ENCODE measurements at regions not wholly inside any gene's neighbourhood (a gene's known extent, or its start where the extent isn't known, plus 50 kb on each side); places are given as distances from the start of the nearest gene placed in this dataset.
"Not testable (repeated sequence)": the region's sequence is repeated elsewhere in the genome, so short reads cannot be mapped to it uniquely, and the experiment has no call there.

DNA sequence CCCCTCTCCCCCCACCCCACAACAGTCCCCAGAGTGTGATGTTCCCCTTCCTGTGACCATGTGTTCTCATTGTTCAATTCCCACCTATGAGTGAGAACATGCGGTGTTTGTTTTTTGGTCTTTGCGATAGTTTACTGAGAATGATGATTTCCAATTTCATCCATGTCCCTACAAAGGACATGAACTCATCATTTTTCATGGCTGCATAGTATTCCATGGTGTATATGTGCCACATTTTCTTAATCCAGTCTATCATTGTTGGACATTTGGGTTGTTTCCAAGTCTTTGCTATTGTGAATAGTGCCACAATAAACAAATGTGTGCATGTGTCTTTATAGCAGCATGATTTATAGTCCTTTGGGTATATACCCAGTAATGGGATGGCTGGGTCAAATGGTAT, 411.0 kb upstream of the CHD1 start:
- not testable (repeated sequence) for H3K4me1 ChIP-seq (ENCODE audit: control insufficient read depth in 2 of 2, insufficient read depth in 2 of 2, low read length in 2 of 2); H3K9me3 ChIP-seq (ENCODE audit: control insufficient read depth in 2 of 2, low read length in 2 of 2); H3K27ac ChIP-seq (ENCODE audit: low read depth in 2 of 2, low read length in 2 of 2); H3K36me3 ChIP-seq (ENCODE audit: control insufficient read depth in 2 of 2, insufficient read depth in 2 of 2, low read length in 2 of 2); H3K4me3 ChIP-seq (ENCODE audit: low read length in 2 of 2); H3K9ac ChIP-seq (ENCODE audit: low read depth in 1 of 2, low read length in 2 of 2); H3K27me3 ChIP-seq (ENCODE audit: control insufficient read depth in 2 of 2, insufficient read depth in 2 of 2, low read length in 2 of 2)

DNA sequence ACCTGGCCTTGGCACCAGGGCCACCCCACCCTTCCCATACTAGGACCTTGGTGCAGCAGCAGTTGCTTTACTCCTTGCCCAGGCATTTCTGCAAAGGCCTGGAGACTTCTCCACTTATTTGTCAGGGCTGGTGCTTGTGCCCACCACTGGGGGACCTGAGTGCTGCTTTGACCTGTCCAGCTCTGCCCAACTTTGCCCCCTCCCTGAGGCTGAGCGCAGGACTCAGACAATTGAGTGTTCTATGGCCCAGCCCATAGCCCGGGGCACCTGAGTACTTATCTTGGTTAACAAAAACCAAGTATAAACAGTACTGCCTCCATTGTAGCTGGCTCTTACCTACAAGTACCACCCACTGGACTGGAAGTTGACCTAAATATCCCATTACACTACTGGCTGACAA, 406.1 kb upstream of the CHD1 start:
- Histone ChIP-seq H3K4me3 (ENCODE audit: low read length in 2 of 2) (no peak overlapping the region), H3K9me3 (ENCODE audit: control insufficient read depth in 2 of 2, low read length in 2 of 2) (no peaks in the 10 kb centered on the region), H3K4me1 (ENCODE audit: control insufficient read depth in 2 of 2, insufficient read depth in 2 of 2, low read length in 2 of 2) (no peaks in the 10 kb centered on the region), H3K36me3 (ENCODE audit: control insufficient read depth in 2 of 2, insufficient read depth in 2 of 2, low read length in 2 of 2) (no peaks in the 10 kb centered on the region), H3K27me3 (ENCODE audit: control insufficient read depth in 2 of 2, insufficient read depth in 2 of 2, low read length in 2 of 2) (no peaks in the 10 kb centered on the region), H3K27ac (ENCODE audit: low read depth in 2 of 2, low read length in 2 of 2) (no peak overlapping the region), H3K9ac (ENCODE audit: low read depth in 1 of 2, low read length in 2 of 2) (no peak overlapping the region)

DNA sequence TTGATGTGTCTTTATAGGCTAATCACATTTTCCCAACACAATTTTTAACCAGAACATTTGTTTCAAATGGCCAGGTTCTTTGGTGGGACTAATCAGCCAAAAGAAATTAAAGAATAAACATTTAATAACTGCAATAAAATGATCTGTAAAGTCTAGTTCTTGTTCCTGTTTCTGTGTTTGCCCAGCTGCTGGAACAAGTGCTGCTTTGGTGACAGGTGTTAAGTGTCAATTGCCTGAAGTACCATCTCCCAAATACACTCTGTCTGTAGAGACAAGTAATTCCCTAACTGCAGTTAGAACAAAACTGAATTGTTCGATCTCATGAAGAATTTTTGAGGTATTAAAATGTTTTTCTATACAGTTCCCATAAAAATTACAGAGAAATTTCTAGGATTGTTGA, 402.3 kb upstream of the CHD1 start:
- Histone ChIP-seq H3K4me3 (ENCODE audit: low read length in 2 of 2) (no peak overlapping the region), H3K9me3 (ENCODE audit: control insufficient read depth in 2 of 2, low read length in 2 of 2) (no peaks in the 10 kb centered on the region), H3K36me3 (ENCODE audit: control insufficient read depth in 2 of 2, insufficient read depth in 2 of 2, low read length in 2 of 2) (no peaks in the 10 kb centered on the region), H3K27me3 (ENCODE audit: control insufficient read depth in 2 of 2, insufficient read depth in 2 of 2, low read length in 2 of 2) (no peaks in the 10 kb centered on the region), H3K4me1 (ENCODE audit: control insufficient read depth in 2 of 2, insufficient read depth in 2 of 2, low read length in 2 of 2) (no peaks in the 10 kb centered on the region), H3K9ac (ENCODE audit: low read depth in 1 of 2, low read length in 2 of 2) (no peak overlapping the region), H3K27ac (ENCODE audit: low read depth in 2 of 2, low read length in 2 of 2) (no peak overlapping the region)

DNA sequence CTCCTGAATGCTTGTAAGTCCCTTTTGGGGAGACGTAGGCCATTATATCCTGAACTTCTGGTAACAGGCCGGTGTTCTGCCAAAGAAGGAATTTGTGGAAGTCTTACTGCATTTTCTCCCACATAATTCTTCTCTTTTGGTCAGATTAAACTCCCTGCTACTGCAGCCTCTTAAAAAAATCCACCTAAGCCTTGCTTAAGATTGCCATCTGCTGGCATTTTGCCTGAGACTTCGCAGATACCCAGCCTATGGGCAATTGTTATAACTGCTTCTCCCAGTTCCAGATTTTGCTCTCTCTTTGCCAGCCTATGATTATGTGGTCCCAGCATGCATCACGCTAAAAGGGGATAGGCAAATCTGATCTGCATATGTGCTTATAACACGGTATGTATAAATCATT, 391.6 kb upstream of the CHD1 start:
- no peak overlapping the region for H3K9ac ChIP-seq (ENCODE audit: low read depth in 1 of 2, low read length in 2 of 2)
- no peaks in the 10 kb centered on the region for H3K4me1 ChIP-seq (ENCODE audit: control insufficient read depth in 2 of 2, insufficient read depth in 2 of 2, low read length in 2 of 2)
- H3K4me3 ChIP-seq (ENCODE audit: low read length in 2 of 2) = no peak overlapping the region
- no peak overlapping the region for H3K27ac ChIP-seq (ENCODE audit: low read depth in 2 of 2, low read length in 2 of 2)
- no peaks in the 10 kb centered on the region for H3K9me3 ChIP-seq (ENCODE audit: control insufficient read depth in 2 of 2, low read length in 2 of 2)
- H3K27me3 ChIP-seq (ENCODE audit: control insufficient read depth in 2 of 2, insufficient read depth in 2 of 2, low read length in 2 of 2) = no peaks in the 10 kb centered on the region
- H3K36me3 ChIP-seq (ENCODE audit: control insufficient read depth in 2 of 2, insufficient read depth in 2 of 2, low read length in 2 of 2) = no peaks in the 10 kb centered on the region

DNA sequence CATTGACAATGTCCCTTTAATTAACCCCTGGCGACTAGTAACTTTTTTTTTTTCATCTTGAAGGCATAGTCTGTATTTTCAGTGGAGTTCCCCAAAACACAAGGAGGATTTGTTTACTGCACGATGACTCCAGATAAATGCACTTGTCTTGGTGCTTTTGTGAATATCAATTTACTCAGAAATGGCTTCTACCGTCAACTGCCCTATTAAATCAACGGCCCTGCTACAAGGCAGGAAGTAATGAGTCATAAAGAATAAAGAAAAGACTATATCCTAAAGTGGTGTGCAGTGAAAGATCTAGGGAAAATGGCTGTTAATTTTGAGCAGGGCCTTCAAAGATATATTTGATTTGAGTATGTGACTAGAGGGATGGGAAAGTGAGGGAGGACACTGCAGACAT, 388.3 kb upstream of the CHD1 start:
- no peak overlapping the region for H3K4me3 ChIP-seq (ENCODE audit: low read length in 2 of 2)
- H3K9ac ChIP-seq (ENCODE audit: low read depth in 1 of 2, low read length in 2 of 2) = no peak overlapping the region
- H3K27me3 ChIP-seq (ENCODE audit: control insufficient read depth in 2 of 2, insufficient read depth in 2 of 2, low read length in 2 of 2) = no peaks in the 10 kb centered on the region

DNA sequence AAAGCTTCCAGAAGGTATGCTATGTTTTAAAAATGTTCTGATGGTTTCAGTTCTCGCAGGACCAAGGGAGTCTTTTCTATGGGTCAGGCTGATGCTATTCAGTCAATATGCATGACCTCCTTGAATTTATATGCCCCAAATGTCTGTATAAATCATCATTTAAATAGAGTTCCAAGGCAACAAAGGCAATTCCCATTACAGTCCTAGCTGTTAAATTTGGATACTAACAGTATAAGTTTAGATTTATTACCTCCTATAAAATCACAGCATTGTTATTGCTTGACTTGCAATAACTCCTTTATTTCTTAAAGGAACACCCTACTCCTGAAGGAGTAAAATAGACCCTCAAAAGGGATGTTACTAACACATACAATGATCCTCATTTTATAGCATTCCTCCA, 387.7 kb upstream of the CHD1 start:
- H3K9me3 ChIP-seq (ENCODE audit: control insufficient read depth in 2 of 2, low read length in 2 of 2) = no peaks in the 10 kb centered on the region
- no peak overlapping the region for H3K4me3 ChIP-seq (ENCODE audit: low read length in 2 of 2)
- no peak overlapping the region for H3K9ac ChIP-seq (ENCODE audit: low read depth in 1 of 2, low read length in 2 of 2)
- H3K4me1 ChIP-seq (ENCODE audit: control insufficient read depth in 2 of 2, insufficient read depth in 2 of 2, low read length in 2 of 2) = no peaks in the 10 kb centered on the region
- no peaks in the 10 kb centered on the region for H3K27me3 ChIP-seq (ENCODE audit: control insufficient read depth in 2 of 2, insufficient read depth in 2 of 2, low read length in 2 of 2)
- H3K27ac ChIP-seq (ENCODE audit: low read depth in 2 of 2, low read length in 2 of 2) = no peak overlapping the region
- no peaks in the 10 kb centered on the region for H3K36me3 ChIP-seq (ENCODE audit: control insufficient read depth in 2 of 2, insufficient read depth in 2 of 2, low read length in 2 of 2)

More for the DNA sequence above, 388.3 kb upstream of the CHD1 start:
- Histone ChIP-seq H3K36me3 (ENCODE audit: control insufficient read depth in 2 of 2, insufficient read depth in 2 of 2, low read length in 2 of 2) (no peaks in the 10 kb centered on the region), H3K4me1 (ENCODE audit: control insufficient read depth in 2 of 2, insufficient read depth in 2 of 2, low read length in 2 of 2) (no peaks in the 10 kb centered on the region), H3K27ac (ENCODE audit: low read depth in 2 of 2, low read length in 2 of 2) (no peak overlapping the region), H3K9me3 (ENCODE audit: control insufficient read depth in 2 of 2, low read length in 2 of 2) (no peaks in the 10 kb centered on the region)

DNA sequence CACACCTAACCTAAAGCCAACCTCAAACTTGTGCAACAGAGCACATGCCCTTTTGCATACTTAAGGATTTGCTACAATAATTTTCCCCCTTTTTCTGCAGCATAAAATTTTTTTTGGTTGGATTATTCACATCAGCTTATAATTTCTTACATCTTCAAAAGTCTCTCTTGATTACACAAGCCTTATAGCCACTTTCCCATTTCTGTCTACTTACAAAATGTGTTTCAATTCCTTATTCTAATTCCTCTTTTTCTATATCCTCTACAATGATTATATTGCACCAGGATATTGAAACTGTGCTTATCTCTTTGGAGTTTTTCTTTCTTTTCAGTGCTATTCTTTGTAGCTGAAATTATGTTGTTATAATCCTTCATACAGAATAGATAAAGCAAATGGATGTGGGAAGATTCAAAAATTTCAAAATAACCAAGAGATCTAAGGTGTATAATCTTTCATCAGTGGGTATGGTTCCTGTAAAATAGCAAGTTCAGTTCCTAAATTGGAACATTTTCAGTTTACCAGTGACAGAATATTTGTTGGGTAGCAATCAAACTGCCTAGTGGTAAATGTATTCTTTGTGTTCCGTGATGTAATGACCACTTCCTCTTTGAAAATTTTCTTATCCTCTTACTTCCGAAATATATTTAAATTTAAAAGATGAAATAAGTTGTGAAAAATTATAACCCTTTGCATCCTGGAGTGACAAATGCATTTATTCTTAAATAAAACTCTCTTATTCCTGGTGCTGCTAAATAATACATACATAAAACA, 386.8 kb upstream of the CHD1 start:
- Histone ChIP-seq H3K4me1 (ENCODE audit: control insufficient read depth in 2 of 2, insufficient read depth in 2 of 2, low read length in 2 of 2) (no peaks in the 10 kb centered on the region), H3K9me3 (ENCODE audit: control insufficient read depth in 2 of 2, low read length in 2 of 2) (no peaks in the 10 kb centered on the region), H3K9ac (ENCODE audit: low read depth in 1 of 2, low read length in 2 of 2) (no peak overlapping the region), H3K27me3 (ENCODE audit: control insufficient read depth in 2 of 2, insufficient read depth in 2 of 2, low read length in 2 of 2) (no peaks in the 10 kb centered on the region), H3K36me3 (ENCODE audit: control insufficient read depth in 2 of 2, insufficient read depth in 2 of 2, low read length in 2 of 2) (no peaks in the 10 kb centered on the region), H3K27ac (ENCODE audit: low read depth in 2 of 2, low read length in 2 of 2) (no peak overlapping the region), H3K4me3 (ENCODE audit: low read length in 2 of 2) (no peak overlapping the region)

DNA sequence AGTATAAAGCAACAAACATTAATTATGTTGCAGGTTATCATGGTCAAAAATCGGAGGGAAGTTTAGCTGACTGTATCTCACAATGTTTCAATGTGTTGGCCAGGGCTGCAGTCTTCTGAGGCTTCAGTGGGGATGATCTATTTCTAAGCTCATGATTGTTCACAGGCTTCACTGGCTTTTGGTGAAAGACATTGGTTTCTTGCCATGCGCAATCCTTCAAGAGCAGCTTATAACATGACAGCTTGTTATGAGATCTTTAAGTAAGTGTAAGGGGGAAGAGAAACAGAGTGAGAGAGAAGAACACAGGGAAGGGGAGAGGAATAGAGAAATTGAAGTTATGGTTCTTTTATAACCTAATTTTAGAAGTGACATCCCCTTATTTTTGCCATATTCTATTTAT, 385.9 kb upstream of the CHD1 start:
- Histone ChIP-seq H3K4me3 (ENCODE audit: low read length in 2 of 2) (no peak overlapping the region), H3K4me1 (ENCODE audit: control insufficient read depth in 2 of 2, insufficient read depth in 2 of 2, low read length in 2 of 2) (no peaks in the 10 kb centered on the region), H3K27me3 (ENCODE audit: control insufficient read depth in 2 of 2, insufficient read depth in 2 of 2, low read length in 2 of 2) (no peaks in the 10 kb centered on the region), H3K9me3 (ENCODE audit: control insufficient read depth in 2 of 2, low read length in 2 of 2) (no peaks in the 10 kb centered on the region), H3K27ac (ENCODE audit: low read depth in 2 of 2, low read length in 2 of 2) (no peak overlapping the region), H3K9ac (ENCODE audit: low read depth in 1 of 2, low read length in 2 of 2) (no peak overlapping the region), H3K36me3 (ENCODE audit: control insufficient read depth in 2 of 2, insufficient read depth in 2 of 2, low read length in 2 of 2) (no peaks in the 10 kb centered on the region)

DNA sequence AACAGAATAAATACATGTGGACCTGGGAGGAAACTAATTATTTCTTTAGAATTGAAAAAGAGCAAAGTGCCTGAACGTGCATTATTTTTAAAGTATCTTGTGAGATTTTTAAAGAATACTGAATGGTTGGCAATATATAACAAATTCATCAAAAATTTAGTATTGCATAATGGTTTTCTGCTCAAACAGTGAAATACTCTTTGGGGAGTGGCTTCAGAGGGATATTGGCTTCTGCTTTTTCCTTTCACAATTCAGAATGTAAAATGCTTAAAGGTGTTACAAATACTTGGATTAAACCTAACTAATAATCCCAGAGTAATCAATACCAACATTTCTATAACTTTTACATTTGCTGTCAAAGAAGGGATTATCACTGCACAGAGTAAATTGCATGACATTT, 379.3 kb upstream of the CHD1 start:
- Histone ChIP-seq H3K36me3 (ENCODE audit: control insufficient read depth in 2 of 2, insufficient read depth in 2 of 2, low read length in 2 of 2) (no peaks in the 10 kb centered on the region), H3K4me3 (ENCODE audit: low read length in 2 of 2) (no peak overlapping the region), H3K4me1 (ENCODE audit: control insufficient read depth in 2 of 2, insufficient read depth in 2 of 2, low read length in 2 of 2) (no peaks in the 10 kb centered on the region), H3K9ac (ENCODE audit: low read depth in 1 of 2, low read length in 2 of 2) (no peak overlapping the region), H3K9me3 (ENCODE audit: control insufficient read depth in 2 of 2, low read length in 2 of 2) (no peaks in the 10 kb centered on the region), H3K27ac (ENCODE audit: low read depth in 2 of 2, low read length in 2 of 2) (no peak overlapping the region), H3K27me3 (ENCODE audit: control insufficient read depth in 2 of 2, insufficient read depth in 2 of 2, low read length in 2 of 2) (no peaks in the 10 kb centered on the region)

DNA sequence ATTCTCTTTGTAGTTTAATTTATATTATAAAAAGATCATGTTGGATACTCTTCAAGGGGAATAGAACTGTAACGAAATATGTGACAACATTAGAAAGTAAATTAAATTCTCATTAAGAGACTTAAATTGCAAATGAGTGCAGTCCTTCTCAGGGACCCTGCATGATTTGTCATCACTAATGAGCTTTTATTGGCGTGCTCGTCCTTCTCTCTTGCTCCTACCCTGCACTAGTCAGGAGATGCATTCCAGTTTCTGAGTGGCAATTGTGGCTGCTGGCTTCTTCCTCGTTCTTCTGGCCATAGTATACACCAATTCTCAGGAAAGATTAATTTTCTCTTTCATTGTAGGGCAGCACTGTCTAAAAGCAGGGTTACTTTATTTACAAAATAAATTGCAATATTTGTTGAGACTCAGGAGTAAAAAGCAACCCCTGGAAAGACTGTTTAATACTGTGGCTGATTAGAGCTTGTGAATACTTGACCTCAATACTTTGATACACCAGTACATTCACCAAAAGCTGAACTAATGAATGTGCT, 376.3 kb upstream of the CHD1 start:
- Histone ChIP-seq H3K9ac (ENCODE audit: low read depth in 1 of 2, low read length in 2 of 2) (no peak overlapping the region), H3K27ac (ENCODE audit: low read depth in 2 of 2, low read length in 2 of 2) (no peak overlapping the region), H3K4me3 (ENCODE audit: low read length in 2 of 2) (no peak overlapping the region), H3K36me3 (ENCODE audit: control insufficient read depth in 2 of 2, insufficient read depth in 2 of 2, low read length in 2 of 2) (no peaks in the 10 kb centered on the region), H3K9me3 (ENCODE audit: control insufficient read depth in 2 of 2, low read length in 2 of 2) (no peaks in the 10 kb centered on the region), H3K27me3 (ENCODE audit: control insufficient read depth in 2 of 2, insufficient read depth in 2 of 2, low read length in 2 of 2) (no peaks in the 10 kb centered on the region), H3K4me1 (ENCODE audit: control insufficient read depth in 2 of 2, insufficient read depth in 2 of 2, low read length in 2 of 2) (no peaks in the 10 kb centered on the region)

All from mucosa of rectum (tissue), 2 donors.